ENCODE measurements at regions not wholly inside any gene's neighbourhood (a gene's known extent, or its start where the extent isn't known, plus 50 kb on each side); places are given as distances from the start of the nearest gene placed in this dataset.

DNA sequence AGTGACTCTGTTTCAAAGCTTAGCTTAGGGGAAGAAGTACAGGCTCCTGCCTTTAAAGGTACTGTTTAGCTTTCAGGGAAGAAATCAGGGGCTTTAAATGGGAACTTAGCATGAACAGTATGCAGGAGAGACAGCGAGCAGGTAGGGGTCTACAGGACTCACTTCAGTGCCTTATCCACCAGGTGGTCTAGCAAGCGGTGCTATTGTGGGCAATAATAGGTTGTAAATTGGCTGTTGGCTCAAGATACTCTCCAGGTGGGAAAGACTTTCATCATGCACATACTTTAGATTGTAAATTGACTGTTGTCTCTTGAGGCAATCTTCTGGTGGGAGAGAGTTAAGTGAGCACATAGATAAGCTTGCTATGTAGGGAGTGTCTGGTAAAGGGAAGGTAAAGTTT, 358.6 kb upstream of the DLGAP1 start:
- POLR2A ChIA-PET = no interaction called here

DNA sequence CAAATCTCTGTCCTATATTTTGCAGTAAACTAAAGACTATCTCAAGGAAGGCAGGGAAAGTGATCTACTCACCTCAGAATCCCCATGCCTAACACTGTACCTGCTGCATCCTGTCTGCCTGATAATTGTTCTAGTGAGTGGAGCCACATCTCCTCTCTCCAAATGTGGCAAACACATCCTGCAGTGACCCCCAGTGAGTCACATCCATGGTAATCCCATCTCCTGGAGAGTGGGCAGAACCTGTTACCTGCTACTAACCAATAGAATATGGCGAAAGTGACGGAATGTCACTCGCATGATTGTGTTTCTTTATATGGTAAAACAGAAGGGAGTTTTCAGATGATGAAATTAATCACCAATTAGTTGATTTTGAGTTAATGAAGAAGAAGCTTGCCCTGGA, 353.8 kb upstream of the DLGAP1 start:
- ChIA-PET POLR2A (no interaction called here), CTCF (no interaction called here)
- no peak for DNase-seq (ENCODE audit: low read depth, low spot score)
- Histone ChIP-seq H3K9me3 (ENCODE audit: control insufficient read depth, insufficient read depth, low read length) (peaks cover 11% of the 10 kb centered on the region), H3K27me3 (ENCODE audit: control insufficient read depth, insufficient read depth, low read length) (no peaks in the 10 kb centered on the region), H3K4me3 (ENCODE audit: low read depth, low read length) (no peak overlapping the region), H3K27ac (ENCODE audit: low read depth, low read length) (no peak overlapping the region)
- TF ChIP-seq, protein P1, sequence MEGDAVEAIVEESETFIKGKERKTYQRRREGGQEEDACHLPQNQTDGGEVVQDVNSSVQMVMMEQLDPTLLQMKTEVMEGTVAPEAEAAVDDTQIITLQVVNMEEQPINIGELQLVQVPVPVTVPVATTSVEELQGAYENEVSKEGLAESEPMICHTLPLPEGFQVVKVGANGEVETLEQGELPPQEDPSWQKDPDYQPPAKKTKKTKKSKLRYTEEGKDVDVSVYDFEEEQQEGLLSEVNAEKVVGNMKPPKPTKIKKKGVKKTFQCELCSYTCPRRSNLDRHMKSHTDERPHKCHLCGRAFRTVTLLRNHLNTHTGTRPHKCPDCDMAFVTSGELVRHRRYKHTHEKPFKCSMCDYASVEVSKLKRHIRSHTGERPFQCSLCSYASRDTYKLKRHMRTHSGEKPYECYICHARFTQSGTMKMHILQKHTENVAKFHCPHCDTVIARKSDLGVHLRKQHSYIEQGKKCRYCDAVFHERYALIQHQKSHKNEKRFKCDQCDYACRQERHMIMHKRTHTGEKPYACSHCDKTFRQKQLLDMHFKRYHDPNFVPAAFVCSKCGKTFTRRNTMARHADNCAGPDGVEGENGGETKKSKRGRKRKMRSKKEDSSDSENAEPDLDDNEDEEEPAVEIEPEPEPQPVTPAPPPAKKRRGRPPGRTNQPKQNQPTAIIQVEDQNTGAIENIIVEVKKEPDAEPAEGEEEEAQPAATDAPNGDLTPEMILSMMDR (IDR thresholded peaks at IDR 0.05; ENCODE audit: low read depth, low read length) = no peak

More for the DNA sequence above, 358.6 kb upstream of the DLGAP1 start:
- H3K27me3 ChIP-seq (ENCODE audit: control insufficient read depth, insufficient read depth, low read length) = no peaks in the 10 kb centered on the region
- DNase-seq (ENCODE audit: low read depth, low spot score) = no peak
- no peak overlapping the region for H3K27ac ChIP-seq (ENCODE audit: low read depth, low read length)
- CTCF ChIA-PET = no interaction called here
- TF ChIP-seq, protein P1 (IDR thresholded peaks at IDR 0.05; ENCODE audit: low read depth, low read length) = no peak
- H3K9me3 ChIP-seq (ENCODE audit: control insufficient read depth, insufficient read depth, low read length) = peaks cover 6% of the 10 kb centered on the region; the same call in 1 of the 2 replicates
- no peak overlapping the region for H3K4me3 ChIP-seq (ENCODE audit: low read depth, low read length)

DNA sequence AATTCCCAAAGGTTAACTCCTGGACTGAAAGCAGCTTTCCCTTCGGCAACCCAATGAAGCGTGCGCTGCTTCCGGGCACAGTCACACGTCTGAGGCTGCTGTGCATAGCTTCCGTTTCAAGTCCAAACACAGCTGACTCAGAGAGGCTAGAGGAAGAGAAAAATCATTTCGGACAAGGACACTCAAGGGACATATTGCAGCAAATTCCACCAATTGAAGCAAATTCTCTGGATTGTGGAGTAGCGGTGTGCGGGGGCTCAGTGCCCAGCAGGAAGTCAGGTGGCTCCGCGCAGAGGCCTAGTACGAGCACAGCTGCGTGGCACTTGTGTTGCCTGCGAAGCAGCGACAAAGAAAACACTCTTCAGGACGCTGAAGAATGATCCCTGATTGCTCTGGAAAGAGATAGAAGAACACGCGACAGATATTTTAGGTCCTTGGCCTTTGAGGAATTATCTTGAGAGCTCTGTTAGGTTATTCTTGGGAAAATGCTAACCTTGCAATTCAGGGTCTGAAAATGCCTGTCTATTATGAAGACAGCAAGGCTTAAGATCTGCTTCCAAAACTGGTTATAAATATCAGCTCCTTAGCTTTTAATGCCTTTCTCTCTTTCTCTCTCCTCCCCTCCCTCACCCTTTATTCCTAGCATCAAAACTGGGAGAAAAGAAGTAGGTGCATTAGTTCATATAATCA, 352.6 kb upstream of the DLGAP1 start:
- Histone ChIP-seq H3K4me3 (ENCODE audit: low read depth, low read length) (no peak overlapping the region), H3K27ac (ENCODE audit: low read depth, low read length) (no peak overlapping the region), H3K9me3 (ENCODE audit: control insufficient read depth, insufficient read depth, low read length) (peaks cover 15% of the 10 kb centered on the region), H3K27me3 (ENCODE audit: control insufficient read depth, insufficient read depth, low read length) (no peaks in the 10 kb centered on the region)
- DNase-seq (ENCODE audit: low read depth, low spot score) = no peak
- TF ChIP-seq, protein P1 (IDR thresholded peaks at IDR 0.05; ENCODE audit: low read depth, low read length) = no peak
- CTCF ChIA-PET = no interaction called here
- POLR2A ChIA-PET = no interaction called here

DNA sequence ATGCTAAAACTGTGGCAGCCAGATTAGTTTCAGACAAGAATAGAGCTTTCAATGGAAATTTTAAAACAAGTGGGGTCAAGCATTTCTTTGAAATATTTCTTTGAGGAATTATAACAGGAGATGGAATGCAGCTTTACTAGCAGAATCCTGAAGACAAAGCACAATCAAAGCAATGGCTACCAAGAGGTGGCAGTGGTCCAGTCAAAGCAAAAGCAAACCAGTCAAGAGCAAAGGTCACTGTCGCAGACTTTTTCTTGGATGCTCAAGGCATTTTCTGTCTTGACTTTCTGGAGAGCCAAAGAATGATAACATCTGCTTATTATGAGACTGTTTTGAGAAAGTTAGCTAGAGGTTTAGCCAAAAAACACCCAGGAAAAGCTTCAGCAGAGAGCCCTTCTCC, 351.2 kb upstream of the DLGAP1 start:
- ChIA-PET CTCF (no interaction called here), POLR2A (no interaction called here)

DNA sequence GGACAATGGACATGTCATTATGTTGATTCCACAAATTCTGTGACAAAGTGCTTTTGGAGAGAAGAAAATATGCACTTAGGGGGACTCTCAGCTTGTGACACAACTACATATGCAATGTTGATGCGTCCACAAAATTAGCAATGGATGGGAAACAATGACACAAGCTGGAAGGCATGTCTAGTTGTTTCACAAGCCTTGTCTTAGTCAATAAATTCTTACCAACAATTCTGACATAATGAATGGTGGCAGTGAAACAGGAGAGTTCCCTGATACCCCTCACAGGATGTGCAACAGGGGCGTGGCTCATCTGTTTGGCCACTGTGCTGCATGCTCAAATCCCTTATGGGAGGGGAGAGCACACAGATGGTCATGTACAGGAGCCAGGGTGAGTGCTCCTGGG, 347.2 kb upstream of the DLGAP1 start:
- H3K4me3 ChIP-seq (ENCODE audit: low read depth, low read length) = no peak overlapping the region
- TF ChIP-seq, protein P1 (IDR thresholded peaks at IDR 0.05; ENCODE audit: low read depth, low read length) = no peak
- no peaks in the 10 kb centered on the region for H3K27me3 ChIP-seq (ENCODE audit: control insufficient read depth, insufficient read depth, low read length)
- no peak overlapping the region for H3K27ac ChIP-seq (ENCODE audit: low read depth, low read length)
- POLR2A ChIA-PET = no interaction called here
- H3K9me3 ChIP-seq (ENCODE audit: control insufficient read depth, insufficient read depth, low read length) = peaks cover 16% of the 10 kb centered on the region
- CTCF ChIA-PET = no interaction called here
- DNase-seq (ENCODE audit: low read depth, low spot score) = no peak

More for the DNA sequence above, 351.2 kb upstream of the DLGAP1 start:
- TF ChIP-seq, protein P1 (IDR thresholded peaks at IDR 0.05; ENCODE audit: low read depth, low read length) = no peak
- Histone ChIP-seq H3K27me3 (ENCODE audit: control insufficient read depth, insufficient read depth, low read length) (no peaks in the 10 kb centered on the region), H3K4me3 (ENCODE audit: low read depth, low read length) (no peak overlapping the region), H3K27ac (ENCODE audit: low read depth, low read length) (no peak overlapping the region), H3K9me3 (ENCODE audit: control insufficient read depth, insufficient read depth, low read length) (peaks cover 19% of the 10 kb centered on the region)
- DNase-seq (ENCODE audit: low read depth, low spot score) = no peak
